Activated B cell treated with CpG ODN at 0.5 μM for 24 hours (primary cell): ENCODE measurements at regions not wholly inside any gene's neighbourhood (a gene's known extent, or its start where the extent isn't known, plus 50 kb on each side); places are given as distances from the start of the nearest gene placed in this dataset.

ENCODE experiments used
- ATAC-seq: fragments of 200-7000 bp; cut with Tn5 transposase; one replicate; pipeline ENCODE4 v1.10.0; 2021; ENCODE audit warnings: low read depth, mild to moderate bottlenecking, moderate library complexity
- CTCF ChIA-PET: fragments of 350-600 bp; sonication (Branson Sonifier 250); formaldehyde crosslinking; loops from one replicate; lab custom pipeline; 2021; ENCODE audit warnings: antibody characterized with exemption; lab: Charles Lee
- POLR2A ChIA-PET: fragments of 350-600 bp; sonication (Branson Sonifier 250); formaldehyde crosslinking; loops from one replicate; lab custom pipeline; 2021; ENCODE audit warnings: antibody characterized with exemption; lab: Charles Lee
- DNase-seq: peaks from one replicate; pipeline ENCODE4 v3.0.0; 2022
- H3K27ac Mint-ChIP-seq: one replicate; pipeline ENCODE4 v1.8.0; 2020; ENCODE audit warnings: mixed read lengths
- H3K27me3 Mint-ChIP-seq: one replicate; pipeline ENCODE4 v1.8.0; 2021; ENCODE audit warnings: mixed read lengths
- H3K36me3 Mint-ChIP-seq: one replicate; pipeline ENCODE4 v1.8.0; 2021; ENCODE audit warnings: low read depth, mixed read lengths
- H3K4me1 Mint-ChIP-seq: one replicate; pipeline ENCODE4 v1.8.0; 2021; ENCODE audit warnings: mixed read lengths
- H3K4me3 Mint-ChIP-seq: one replicate; pipeline ENCODE4 v1.8.0; 2020; ENCODE audit warnings: mild to moderate bottlenecking, mixed read lengths
- H3K9me3 Mint-ChIP-seq: one replicate; pipeline ENCODE4 v1.8.0; 2020; ENCODE audit warnings: mixed read lengths
- intact Hi-C: fragments of 100-400 bp; cut with micrococcal nuclease; formaldehyde crosslinking; loops from one replicate; pipeline ENCODE4 v1.15.1; 2024
- TF ChIP-seq, protein P1 (sequence below): fragments of 200-600 bp; IDR thresholded peaks from one replicate; pipeline ENCODE4 v1.8.0; 2022; ENCODE audit warnings: antibody characterized with exemption, mild to moderate bottlenecking

DNA sequence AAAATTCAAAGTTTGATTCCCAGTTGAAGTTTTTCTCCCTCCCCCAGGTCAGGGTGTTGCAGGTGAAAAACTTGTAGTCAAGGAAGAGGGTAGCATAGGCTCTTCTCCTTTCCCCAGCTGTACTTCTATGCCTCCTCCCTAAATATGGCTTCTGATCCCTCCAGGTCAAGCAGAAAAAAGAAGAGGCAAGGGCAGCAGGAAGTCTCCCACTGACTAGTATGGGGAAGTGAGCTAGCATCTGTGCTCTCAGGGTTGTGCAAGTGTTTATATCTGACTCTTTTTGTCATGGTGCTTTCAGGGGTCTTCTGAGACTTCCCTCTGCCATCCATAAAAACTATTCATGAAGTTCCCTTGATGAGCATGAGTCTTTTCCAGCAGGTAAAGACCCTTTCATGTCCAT lies 76.0 kb downstream of the ATPSCKMT start:
- Mint-ChIP-seq H3K4me1 (no peaks in the 10 kb centered on the region), H3K27ac (no peak overlapping the region), H3K4me3 (no peak overlapping the region), H3K9me3 (no peaks in the 10 kb centered on the region), H3K27me3 (no peaks in the 10 kb centered on the region), H3K36me3 (no peaks in the 10 kb centered on the region)
- ATAC-seq (no peak), DNase-seq (no peak)
- ChIA-PET CTCF (no interaction called here), POLR2A (no interaction called here)
- intact Hi-C loops = no loop called here
- TF ChIP-seq, protein P1, sequence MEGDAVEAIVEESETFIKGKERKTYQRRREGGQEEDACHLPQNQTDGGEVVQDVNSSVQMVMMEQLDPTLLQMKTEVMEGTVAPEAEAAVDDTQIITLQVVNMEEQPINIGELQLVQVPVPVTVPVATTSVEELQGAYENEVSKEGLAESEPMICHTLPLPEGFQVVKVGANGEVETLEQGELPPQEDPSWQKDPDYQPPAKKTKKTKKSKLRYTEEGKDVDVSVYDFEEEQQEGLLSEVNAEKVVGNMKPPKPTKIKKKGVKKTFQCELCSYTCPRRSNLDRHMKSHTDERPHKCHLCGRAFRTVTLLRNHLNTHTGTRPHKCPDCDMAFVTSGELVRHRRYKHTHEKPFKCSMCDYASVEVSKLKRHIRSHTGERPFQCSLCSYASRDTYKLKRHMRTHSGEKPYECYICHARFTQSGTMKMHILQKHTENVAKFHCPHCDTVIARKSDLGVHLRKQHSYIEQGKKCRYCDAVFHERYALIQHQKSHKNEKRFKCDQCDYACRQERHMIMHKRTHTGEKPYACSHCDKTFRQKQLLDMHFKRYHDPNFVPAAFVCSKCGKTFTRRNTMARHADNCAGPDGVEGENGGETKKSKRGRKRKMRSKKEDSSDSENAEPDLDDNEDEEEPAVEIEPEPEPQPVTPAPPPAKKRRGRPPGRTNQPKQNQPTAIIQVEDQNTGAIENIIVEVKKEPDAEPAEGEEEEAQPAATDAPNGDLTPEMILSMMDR = no peak

DNA sequence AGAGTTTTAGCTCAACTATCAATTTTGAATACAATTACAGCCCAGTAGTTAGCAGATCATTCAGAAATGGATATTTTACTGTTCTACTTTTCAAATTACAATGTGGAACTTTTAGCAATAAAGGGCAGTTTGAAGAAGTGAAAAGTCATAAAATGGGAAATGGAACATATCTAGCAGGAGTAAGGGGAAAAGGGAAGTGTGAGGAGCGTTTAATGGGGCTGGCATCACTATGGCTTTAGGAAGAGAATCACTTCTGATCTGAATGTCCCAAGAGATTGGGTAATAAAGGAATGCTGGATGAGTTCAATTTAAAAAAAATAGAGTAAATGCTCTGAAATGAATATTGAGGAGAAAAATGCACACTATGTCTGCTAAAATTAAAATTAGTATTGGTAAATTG lies 77.4 kb downstream of the ATPSCKMT start:
- DNase-seq (no peak), ATAC-seq (no peak)
- no peak overlapping the region for H3K27ac Mint-ChIP-seq
- H3K9me3 Mint-ChIP-seq = no peaks in the 10 kb centered on the region
- CTCF ChIA-PET = no interaction called here
- POLR2A ChIA-PET = no interaction called here
- TF ChIP-seq, protein P1 = no peak
- H3K4me1 Mint-ChIP-seq = no peaks in the 10 kb centered on the region
- H3K4me3 Mint-ChIP-seq = no peak overlapping the region
- no peaks in the 10 kb centered on the region for H3K27me3 Mint-ChIP-seq
- intact Hi-C loops = no loop called here
- H3K36me3 Mint-ChIP-seq = no peaks in the 10 kb centered on the region

DNA sequence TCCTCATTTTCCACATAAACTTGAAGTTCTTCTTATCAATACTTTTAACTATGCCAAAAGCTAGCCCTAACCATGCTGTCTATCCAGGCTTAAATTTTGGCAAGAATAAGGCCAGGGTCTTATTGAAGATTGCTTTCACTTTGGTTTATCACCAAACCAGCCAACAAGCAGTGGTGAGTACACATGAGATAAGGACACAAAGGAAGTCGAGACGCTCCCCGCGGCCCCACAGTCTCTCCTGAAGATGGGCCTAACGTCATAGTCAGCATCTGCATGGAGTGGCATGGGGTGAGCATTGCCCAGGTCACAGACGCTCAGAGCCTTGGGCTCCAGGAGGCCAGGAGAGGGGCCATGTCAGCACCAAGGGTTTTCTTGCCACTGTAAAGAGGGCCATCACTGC lies 80.3 kb downstream of the ATPSCKMT start:
- intact Hi-C loops = no loop called here
- no peak for ATAC-seq
- ChIA-PET POLR2A (no interaction called here), CTCF (no interaction called here)
- H3K36me3 Mint-ChIP-seq = no peaks in the 10 kb centered on the region
- no peaks in the 10 kb centered on the region for H3K4me1 Mint-ChIP-seq
- no peak for DNase-seq
- peaks cover 13% of the 10 kb centered on the region for H3K9me3 Mint-ChIP-seq
- H3K27ac Mint-ChIP-seq = no peak overlapping the region
- no peak overlapping the region for H3K4me3 Mint-ChIP-seq
- no peaks in the 10 kb centered on the region for H3K27me3 Mint-ChIP-seq
- TF ChIP-seq, protein P1 = no peak

DNA sequence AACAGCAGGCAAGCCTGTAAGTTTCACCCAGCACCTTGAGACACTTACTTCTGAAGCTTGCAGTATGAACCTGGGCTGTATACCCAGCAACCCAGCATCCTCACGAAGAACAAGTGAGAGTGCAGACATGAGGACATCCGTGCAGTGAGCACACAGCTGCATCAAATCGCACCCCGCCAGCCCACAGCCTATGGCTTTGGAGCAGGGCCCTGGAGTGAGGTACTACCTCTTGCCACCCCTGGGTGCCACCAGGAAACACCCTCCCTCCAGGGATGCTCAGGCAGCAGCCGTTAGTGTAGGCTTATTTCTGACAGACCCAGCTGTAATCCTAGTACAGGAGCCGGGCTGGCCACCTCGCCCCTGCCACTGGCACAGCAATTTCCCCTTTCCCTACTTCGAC lies 81.4 kb downstream of the ATPSCKMT start:
- intact Hi-C loops = no loop called here
- Mint-ChIP-seq H3K27me3 (no peaks in the 10 kb centered on the region), H3K36me3 (no peaks in the 10 kb centered on the region), H3K4me1 (no peaks in the 10 kb centered on the region), H3K27ac (no peak overlapping the region), H3K4me3 (no peak overlapping the region), H3K9me3 (peaks cover 13% of the 10 kb centered on the region)
- ATAC-seq (no peak), DNase-seq (no peak)
- ChIA-PET POLR2A (no interaction called here), CTCF (no interaction called here)
- TF ChIP-seq, protein P1 = no peak

DNA sequence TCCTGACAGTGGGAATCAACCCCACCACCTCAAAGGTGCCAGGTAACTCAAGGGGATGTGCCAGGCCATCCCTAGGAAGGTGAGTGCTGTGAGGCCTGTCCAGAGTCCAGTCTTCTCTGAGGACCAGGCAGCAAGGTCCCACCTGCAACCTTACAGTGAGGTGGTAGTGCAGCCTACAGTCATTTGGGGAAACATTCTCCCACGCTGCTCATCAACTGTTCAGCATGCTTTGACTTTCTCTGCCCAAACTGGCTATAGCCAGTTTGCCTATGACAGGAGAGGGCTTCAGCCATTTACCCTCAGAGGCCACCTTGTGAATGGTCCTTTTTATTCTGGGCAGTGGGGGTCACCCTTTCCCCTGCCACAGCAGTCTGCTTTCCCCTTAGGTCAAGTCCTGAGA lies 81.9 kb downstream of the ATPSCKMT start:
- intact Hi-C loops = no loop called here
- Mint-ChIP-seq H3K9me3 (peaks cover 13% of the 10 kb centered on the region), H3K4me3 (no peak overlapping the region), H3K36me3 (no peaks in the 10 kb centered on the region), H3K4me1 (no peaks in the 10 kb centered on the region), H3K27me3 (no peaks in the 10 kb centered on the region), H3K27ac (no peak overlapping the region)
- ChIA-PET CTCF (no interaction called here), POLR2A (no interaction called here)
- TF ChIP-seq, protein P1 = no peak
- no peak for ATAC-seq
- DNase-seq = no peak
